ENCODE measurements at regions not wholly inside any gene's neighbourhood (a gene's known extent, or its start where the extent isn't known, plus 50 kb on each side); places are given as distances from the start of the nearest gene placed in this dataset.

GRCh38 chr16:59161679-59162078, 427.6 kb upstream of the GOT2 start:
- no peak for FAIRE-seq
- DNase-seq (ENCODE audit: low read depth, low spot score), result no peak
- ChIA-PET CTCF (interaction anchor here (0.6 to 0.9 kb wide), 2 partner anchors 11 to 36 kb away, joined by 3 to 4 read pairs; no protein-coding TSS in a partner anchor), SMC1A (ENCODE audit: uncharacterized antibody, unreplicated experiment) (no interaction called here), RAD21 (ENCODE audit: unreplicated experiment) (no interaction called here), POLR2A (no interaction called here)
- Histone ChIP-seq H3K9ac (ENCODE audit: control insufficient read depth, insufficient read depth, low read length) (no peak overlapping the region), H3K27ac (ENCODE audit: control insufficient read depth, insufficient read depth) (no peak overlapping the region), H3K27me3 (replicated peaks in 1 of 2; ENCODE audit: control insufficient read depth in 2 of 2, insufficient read depth in 2 of 2, low read length in 1 of 2) (no peaks in the 10 kb centered on the region), H3K79me2 (ENCODE audit: control insufficient read depth, insufficient read depth, low read length) (no peaks in the 10 kb centered on the region), H4K20me1 (ENCODE audit: control insufficient read depth, insufficient read depth) (no peaks in the 10 kb centered on the region), H2AFZ (ENCODE audit: control insufficient read depth, low read depth, low read length) (no peak overlapping the region), H3K9me3 (replicated peaks; ENCODE audit: control insufficient read depth, insufficient read depth, low read length) (no peaks in the 10 kb centered on the region), H3K4me1 (ENCODE audit: control insufficient read depth, insufficient read depth, low read length) (no peaks in the 10 kb centered on the region), H3K4me3 (no peak overlapping the region), H3K36me3 (ENCODE audit: control insufficient read depth in 2 of 2, insufficient read depth in 2 of 2, low read length in 1 of 2) (no peaks in the 10 kb centered on the region), H3K4me2 (ENCODE audit: control insufficient read depth, insufficient read depth) (no peak overlapping the region)
- intact Hi-C loops (cut with micrococcal nuclease; ENCODE audit: unreplicated experiment) (no loop called here), in situ Hi-C loops (cut with MboI) (no loop called here)
- BruUV-seq (replicated peaks), result no TSS peak
- WGBS (ENCODE audit: insufficient coverage, insufficient replicate concordance, low lambda C conversion rate, missing lambda C conversion rate), result 14% methylated on average over 3 of the region's 3 CpGs
- no peak for ATAC-seq
- TF ChIP-seq HSF1 (IDR thresholded peaks at IDR 0.05; ENCODE audit: low read depth, low read length) (no peak), NBN (IDR thresholded peaks at IDR 0.05) (no peak), ZNF592 (IDR thresholded peaks at IDR 0.05) (no peak), SKIL (IDR thresholded peaks at IDR 0.05; ENCODE audit: low read depth, poor library complexity, severe bottlenecking) (no peak), MLLT1 (IDR thresholded peaks at IDR 0.05) (no peak), TCF3 (IDR thresholded peaks at IDR 0.05; ENCODE audit: borderline replicate concordance, insufficient read depth, low read depth, low read length) (no peak), YBX1 (IDR thresholded peaks at IDR 0.05) (no peak), PML (IDR thresholded peaks at IDR 0.05; ENCODE audit: low read length) (no peak), ZSCAN29 (IDR thresholded peaks at IDR 0.05) (no peak), SREBF2 (IDR thresholded peaks at IDR 0.05; ENCODE audit: low read length) (no peak), YY1 (IDR thresholded peaks at IDR 0.05; ENCODE audit: low read depth, low read length) (no peak), E2F8 (IDR thresholded peaks at IDR 0.05; ENCODE audit: low read depth, partially characterized antibody) (no peak), MXI1 (IDR thresholded peaks at IDR 0.05; ENCODE audit: low read depth, low read length) (no peak)
